Keratinocyte (primary cell): ENCODE measurements at regions not wholly inside any gene's neighbourhood (a gene's known extent, or its start where the extent isn't known, plus 50 kb on each side); places are given as distances from the start of the nearest gene placed in this dataset.

Source experiments
- DNase-seq: peaks from one replicate; pipeline ENCODE4 v3.0.0-alpha.2; 2011; ENCODE audit warnings: low read depth, missing footprints, low spot score
- FAIRE-seq: peaks from 2 replicates; lab custom pipeline; 2011; peaks lifted over from hg19 to GRCh38; lab: Jason Lieb, UNC
- H2AFZ ChIP-seq: 2 replicates; pipeline ENCODE4 v1.6.0; 2012; ENCODE audit warnings: low read length, control low read depth, inconsistent platforms; ENCODE audit not compliant: control insufficient read depth
- H3K27ac ChIP-seq: 2 replicates; pipeline ENCODE4 v1.5.1; 2011; ENCODE audit warnings: low read length; ENCODE audit not compliant: control insufficient read depth, insufficient read depth
- H3K27me3 ChIP-seq: 3 replicates; pipeline ENCODE4 v1.6.0; 2011; ENCODE audit warnings: low read length; ENCODE audit not compliant: control insufficient read depth, insufficient read depth; ENCODE audit errors: extremely low read depth
- H3K36me3 ChIP-seq, 2 experiments: 2 replicates in 1 of 2; 3 replicates in 1 of 2; pipeline ENCODE4 v1.5.1; 2011; ENCODE audit warnings: low read length in 2 of 2, mild to moderate bottlenecking in 1 of 2; ENCODE audit not compliant: control insufficient read depth in 2 of 2, insufficient read depth in 2 of 2; ENCODE audit errors: extremely low read depth in 1 of 2
- H3K4me1 ChIP-seq: 3 replicates; pipeline ENCODE4 v1.5.1; 2011; ENCODE audit warnings: low read length; ENCODE audit not compliant: control insufficient read depth, insufficient read depth; ENCODE audit errors: extremely low read depth
- H3K4me2 ChIP-seq: 3 replicates; pipeline ENCODE4 v1.6.0; 2011; ENCODE audit warnings: low read depth, low read length; ENCODE audit not compliant: control insufficient read depth, insufficient read depth; ENCODE audit errors: extremely low read depth
- H3K4me3 ChIP-seq, 3 experiments: fragments of 200-600 bp in 1 of 3; sonication (generic) in 1 of 3; 2 replicates in 2 of 3; 3 replicates in 1 of 3; pipeline ENCODE4 v1.5.1; 2011 to 2016; ENCODE audit warnings: low read length in 3 of 3, mild to moderate bottlenecking in 3 of 3, control low read depth in 2 of 3, inconsistent platforms in 1 of 3, low read depth in 1 of 3, mixed read lengths in 1 of 3, mixed run types in 1 of 3, moderate library complexity in 1 of 3; ENCODE audit not compliant: control insufficient read depth in 2 of 3, insufficient read depth in 2 of 3; ENCODE audit errors: extremely low read depth in 1 of 3
- H3K79me2 ChIP-seq: 2 replicates; pipeline ENCODE4 v1.6.0; 2012; ENCODE audit warnings: low read length; ENCODE audit not compliant: control insufficient read depth, insufficient read depth
- H3K9ac ChIP-seq: 3 replicates; pipeline ENCODE4 v1.6.0; 2011; ENCODE audit warnings: low read length; ENCODE audit not compliant: control insufficient read depth, insufficient read depth; ENCODE audit errors: extremely low read depth
- H3K9me1 ChIP-seq: 3 replicates; pipeline ENCODE4 v1.6.0; 2011; ENCODE audit warnings: low read length; ENCODE audit not compliant: control insufficient read depth, insufficient read depth; ENCODE audit errors: extremely low read depth
- H3K9me3 ChIP-seq: 2 replicates; pipeline ENCODE4 v1.5.1; 2012; ENCODE audit warnings: low read depth, low read length; ENCODE audit not compliant: control insufficient read depth
- H4K20me1 ChIP-seq: 3 replicates; pipeline ENCODE4 v1.6.0; 2011; ENCODE audit warnings: low read length; ENCODE audit not compliant: control insufficient read depth, insufficient read depth; ENCODE audit errors: extremely low read depth
- EZH2 ChIP-seq: IDR thresholded peaks from one replicate; pipeline ENCODE4 v1.6.1; 2012; ENCODE audit warnings: inconsistent platforms, mild to moderate bottlenecking, low read length, moderate library complexity
- dilution Hi-C: fragments of 300-500 bp; cut with MboI; formaldehyde crosslinking; loops from one replicate; pipeline ENCODE4 v1.7.0; 2020; ENCODE audit warnings: low sequenced_read_pairs; ENCODE audit not compliant: extremely low pct_ligation_motif_present
- TF ChIP-seq, protein P1 (sequence below), 3 experiments: IDR thresholded peaks in 1 of 3; conservative IDR thresholded peaks in 1 of 3; optimal IDR thresholded peaks in 1 of 3; 2 replicates in 2 of 3; 3 replicates in 1 of 3; pipeline versions ENCODE3 to v1.5.1; 2011; ENCODE audit warnings: low read length in 3 of 3, mild to moderate bottlenecking in 3 of 3, moderate library complexity in 2 of 3, control low read depth in 1 of 3, inconsistent platforms in 1 of 3; ENCODE audit not compliant: insufficient read depth in 2 of 3; ENCODE audit errors: extremely low read depth in 1 of 3

DNA sequence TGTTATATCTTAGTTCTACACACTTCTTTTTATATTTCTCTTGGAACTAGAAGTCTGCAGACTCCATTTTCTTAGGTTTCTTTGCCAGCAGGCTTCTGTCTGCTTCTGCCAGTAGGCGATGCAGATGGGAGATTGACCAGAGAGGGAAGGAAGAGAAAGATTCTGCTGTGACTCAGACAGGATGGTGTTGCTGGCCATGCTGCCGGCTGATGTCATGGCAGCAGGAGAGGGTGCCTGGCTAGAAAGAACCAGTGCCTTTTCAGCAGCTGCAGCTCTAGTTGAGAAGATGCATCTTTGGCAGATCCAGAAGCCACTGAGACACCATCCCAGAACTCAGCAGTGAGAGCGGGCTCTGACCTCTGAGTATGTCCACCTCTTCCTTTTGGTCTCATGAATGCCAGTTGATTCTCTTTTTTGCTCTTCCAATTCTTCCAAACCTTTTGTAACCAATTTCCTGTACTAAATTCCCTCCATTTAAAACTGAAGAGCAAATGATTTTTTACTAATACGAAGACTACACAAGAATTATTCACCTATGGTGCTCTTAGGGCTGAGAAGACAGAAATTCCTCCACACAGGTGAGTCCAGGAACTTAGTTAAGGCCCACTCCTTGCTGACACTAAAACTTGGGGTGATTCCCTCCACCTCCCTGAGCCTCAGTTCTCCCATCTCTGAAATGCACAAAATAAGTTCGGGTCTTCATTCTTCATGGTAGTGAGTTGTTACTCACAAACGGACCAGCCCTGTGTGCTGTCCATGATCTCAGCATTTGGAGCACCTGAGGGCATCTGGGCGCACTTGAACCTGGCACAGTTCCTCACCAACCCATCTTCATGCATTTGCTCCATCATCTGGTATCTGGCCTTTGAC, 200.7 kb downstream of the MYCN start:
- DNase-seq (no peak), FAIRE-seq (no peak)
- Histone ChIP-seq H3K4me3 (no peak overlapping the region), H3K79me2 (no peaks in the 10 kb centered on the region), H3K9me3 (no peaks in the 10 kb centered on the region), H3K27ac (no peak overlapping the region), H3K9me1 (no peaks in the 10 kb centered on the region), H3K36me3 (no peaks in the 10 kb centered on the region), H3K27me3 (no peaks in the 10 kb centered on the region), H3K4me2 (no peak overlapping the region), H3K4me1 (peaks cover 7% of the 10 kb centered on the region), H2AFZ (no peak overlapping the region), H3K9ac (no peak overlapping the region), H4K20me1 (no peaks in the 10 kb centered on the region)
- dilution Hi-C loops, result no loop called here
- TF ChIP-seq, protein P1, sequence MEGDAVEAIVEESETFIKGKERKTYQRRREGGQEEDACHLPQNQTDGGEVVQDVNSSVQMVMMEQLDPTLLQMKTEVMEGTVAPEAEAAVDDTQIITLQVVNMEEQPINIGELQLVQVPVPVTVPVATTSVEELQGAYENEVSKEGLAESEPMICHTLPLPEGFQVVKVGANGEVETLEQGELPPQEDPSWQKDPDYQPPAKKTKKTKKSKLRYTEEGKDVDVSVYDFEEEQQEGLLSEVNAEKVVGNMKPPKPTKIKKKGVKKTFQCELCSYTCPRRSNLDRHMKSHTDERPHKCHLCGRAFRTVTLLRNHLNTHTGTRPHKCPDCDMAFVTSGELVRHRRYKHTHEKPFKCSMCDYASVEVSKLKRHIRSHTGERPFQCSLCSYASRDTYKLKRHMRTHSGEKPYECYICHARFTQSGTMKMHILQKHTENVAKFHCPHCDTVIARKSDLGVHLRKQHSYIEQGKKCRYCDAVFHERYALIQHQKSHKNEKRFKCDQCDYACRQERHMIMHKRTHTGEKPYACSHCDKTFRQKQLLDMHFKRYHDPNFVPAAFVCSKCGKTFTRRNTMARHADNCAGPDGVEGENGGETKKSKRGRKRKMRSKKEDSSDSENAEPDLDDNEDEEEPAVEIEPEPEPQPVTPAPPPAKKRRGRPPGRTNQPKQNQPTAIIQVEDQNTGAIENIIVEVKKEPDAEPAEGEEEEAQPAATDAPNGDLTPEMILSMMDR (optimal IDR thresholded peaks at IDR 0.05 in 1 of 3, IDR thresholded peaks at IDR 0.05 in 1 of 3, conservative IDR thresholded peaks at IDR 0.05 in 1 of 3; ENCODE audit: extremely low read depth in 1 of 3, insufficient read depth in 2 of 3, low read length in 3 of 3), result no peak
- TF ChIP-seq EZH2, result no peak

DNA sequence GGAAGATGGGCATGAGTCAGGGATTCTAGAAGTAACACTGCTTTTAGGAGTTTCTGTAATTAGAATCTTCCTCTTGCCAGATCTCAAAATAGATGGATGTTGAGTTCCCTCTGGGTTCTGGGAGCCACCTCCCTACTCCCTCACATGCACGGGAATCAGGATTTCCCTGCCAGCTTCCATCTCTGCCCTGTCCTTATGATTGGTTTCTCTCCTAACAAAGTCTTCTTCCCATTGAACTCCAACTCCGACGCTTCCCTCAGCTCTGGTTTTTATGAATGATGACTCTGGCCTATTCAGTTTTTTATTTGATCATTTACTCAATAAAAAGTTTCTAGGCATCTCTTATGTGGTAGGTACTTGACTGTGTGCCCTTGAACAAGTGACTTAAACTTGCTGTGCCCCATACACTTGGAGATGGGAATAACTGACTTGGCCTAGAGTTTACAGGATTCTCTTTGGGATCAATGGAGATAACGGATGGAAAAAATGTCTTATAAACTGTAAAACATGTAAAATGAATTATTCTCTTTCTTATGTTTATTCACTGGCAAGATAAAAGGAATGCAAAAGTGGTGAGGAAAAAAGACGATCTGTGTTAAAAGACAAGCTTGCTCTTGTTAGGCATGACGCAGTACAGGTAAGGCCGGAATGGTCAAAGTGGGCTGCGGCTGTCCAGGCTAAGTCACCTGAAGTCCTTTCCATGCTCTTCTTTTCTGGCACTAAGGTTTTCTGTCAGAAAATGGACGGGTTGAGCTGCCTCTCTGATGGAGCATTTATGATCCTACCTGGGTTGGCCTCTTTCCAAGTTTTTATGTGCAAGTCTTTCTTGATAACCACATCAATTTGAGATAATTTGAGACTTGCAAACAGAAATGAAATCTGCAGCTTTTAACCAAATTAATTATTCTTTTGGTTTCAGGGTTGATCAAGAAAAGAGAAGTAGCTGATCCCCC, 199.6 kb downstream of the MYCN start:
- H3K79me2 ChIP-seq, result no peaks in the 10 kb centered on the region
- no peak overlapping the region for H3K4me3 ChIP-seq
- H3K27me3 ChIP-seq, result no peaks in the 10 kb centered on the region
- peak overlapping the region; percentile 10 for H3K4me2 ChIP-seq
- no peaks in the 10 kb centered on the region for H3K9me1 ChIP-seq
- TF ChIP-seq, protein P1 (optimal IDR thresholded peaks at IDR 0.05 in 1 of 3, IDR thresholded peaks at IDR 0.05 in 1 of 3, conservative IDR thresholded peaks at IDR 0.05 in 1 of 3; ENCODE audit: extremely low read depth in 1 of 3, insufficient read depth in 2 of 3, low read length in 3 of 3), result no peak
- TF ChIP-seq EZH2, result no peak
- no peaks in the 10 kb centered on the region for H3K9me3 ChIP-seq
- H3K27ac ChIP-seq, result no peak overlapping the region
- no peak overlapping the region for H3K9ac ChIP-seq
- DNase-seq, result peak; percentile 30
- no peaks in the 10 kb centered on the region for H3K36me3 ChIP-seq
- no peak overlapping the region for H2AFZ ChIP-seq
- FAIRE-seq, result no peak
- dilution Hi-C loops, result no loop called here
- H4K20me1 ChIP-seq, result no peaks in the 10 kb centered on the region
- peaks cover 18% of the 10 kb centered on the region for H3K4me1 ChIP-seq
